ENCODE measurements at regions not wholly inside any gene's neighbourhood (a gene's known extent, or its start where the extent isn't known, plus 50 kb on each side); places are given as distances from the start of the nearest gene placed in this dataset. TPM values are rescaled to one million over a fixed set of nuclear protein-coding genes. Genes with fewer than 3 reads are reported as not detected.

- ATAC-seq (ENCODE audit: low FRiP score) = no peak
- TF ChIP-seq, protein P1, sequence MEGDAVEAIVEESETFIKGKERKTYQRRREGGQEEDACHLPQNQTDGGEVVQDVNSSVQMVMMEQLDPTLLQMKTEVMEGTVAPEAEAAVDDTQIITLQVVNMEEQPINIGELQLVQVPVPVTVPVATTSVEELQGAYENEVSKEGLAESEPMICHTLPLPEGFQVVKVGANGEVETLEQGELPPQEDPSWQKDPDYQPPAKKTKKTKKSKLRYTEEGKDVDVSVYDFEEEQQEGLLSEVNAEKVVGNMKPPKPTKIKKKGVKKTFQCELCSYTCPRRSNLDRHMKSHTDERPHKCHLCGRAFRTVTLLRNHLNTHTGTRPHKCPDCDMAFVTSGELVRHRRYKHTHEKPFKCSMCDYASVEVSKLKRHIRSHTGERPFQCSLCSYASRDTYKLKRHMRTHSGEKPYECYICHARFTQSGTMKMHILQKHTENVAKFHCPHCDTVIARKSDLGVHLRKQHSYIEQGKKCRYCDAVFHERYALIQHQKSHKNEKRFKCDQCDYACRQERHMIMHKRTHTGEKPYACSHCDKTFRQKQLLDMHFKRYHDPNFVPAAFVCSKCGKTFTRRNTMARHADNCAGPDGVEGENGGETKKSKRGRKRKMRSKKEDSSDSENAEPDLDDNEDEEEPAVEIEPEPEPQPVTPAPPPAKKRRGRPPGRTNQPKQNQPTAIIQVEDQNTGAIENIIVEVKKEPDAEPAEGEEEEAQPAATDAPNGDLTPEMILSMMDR (IDR thresholded peaks at IDR 0.05) = no peak
Observed at GRCh38 chr2:71744781-71745180, 291.4 kb downstream of the DYSF start.

DNA sequence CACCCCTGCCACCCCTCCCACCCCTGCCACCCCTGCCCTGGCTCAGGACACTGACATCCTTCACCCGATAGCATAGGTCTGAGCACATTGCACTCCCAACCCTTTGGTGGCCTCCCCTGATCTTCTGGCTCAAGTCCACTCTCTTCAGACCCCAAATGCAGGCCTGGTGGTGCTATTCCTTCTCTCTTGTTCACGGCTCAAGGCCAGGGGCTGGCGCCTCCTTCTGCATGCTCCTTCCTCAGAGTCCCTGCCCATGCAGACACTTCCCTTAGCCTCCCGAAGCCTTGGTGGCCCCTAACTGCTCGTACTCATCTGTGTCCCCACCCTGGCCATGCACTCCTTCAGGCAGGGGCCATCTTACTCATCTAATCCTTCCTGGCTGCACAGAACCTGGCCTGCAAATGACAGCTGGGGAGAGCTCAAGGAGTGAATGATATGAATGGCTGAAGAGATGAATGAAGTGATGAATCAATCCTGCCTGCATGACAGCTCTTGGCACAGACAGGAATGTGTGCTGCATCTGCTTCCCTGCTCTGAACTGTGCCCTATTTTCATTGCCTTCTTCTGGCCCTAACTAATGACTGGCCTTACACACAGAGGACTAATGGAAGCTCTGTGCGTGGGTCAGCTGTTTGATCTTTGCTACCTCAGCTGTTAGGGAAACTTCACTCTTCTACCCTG is 290.8 kb downstream of the DYSF start:
- DNase-seq (ENCODE audit: low spot score) (no peak), ATAC-seq (ENCODE audit: low FRiP score) (no peak)
- TF ChIP-seq, protein P1 (IDR thresholded peaks at IDR 0.05) = no peak

More at GRCh38 chr2:71744781-71745180, 291.4 kb downstream of the DYSF start:
- no peak for DNase-seq (ENCODE audit: low spot score)

DNA sequence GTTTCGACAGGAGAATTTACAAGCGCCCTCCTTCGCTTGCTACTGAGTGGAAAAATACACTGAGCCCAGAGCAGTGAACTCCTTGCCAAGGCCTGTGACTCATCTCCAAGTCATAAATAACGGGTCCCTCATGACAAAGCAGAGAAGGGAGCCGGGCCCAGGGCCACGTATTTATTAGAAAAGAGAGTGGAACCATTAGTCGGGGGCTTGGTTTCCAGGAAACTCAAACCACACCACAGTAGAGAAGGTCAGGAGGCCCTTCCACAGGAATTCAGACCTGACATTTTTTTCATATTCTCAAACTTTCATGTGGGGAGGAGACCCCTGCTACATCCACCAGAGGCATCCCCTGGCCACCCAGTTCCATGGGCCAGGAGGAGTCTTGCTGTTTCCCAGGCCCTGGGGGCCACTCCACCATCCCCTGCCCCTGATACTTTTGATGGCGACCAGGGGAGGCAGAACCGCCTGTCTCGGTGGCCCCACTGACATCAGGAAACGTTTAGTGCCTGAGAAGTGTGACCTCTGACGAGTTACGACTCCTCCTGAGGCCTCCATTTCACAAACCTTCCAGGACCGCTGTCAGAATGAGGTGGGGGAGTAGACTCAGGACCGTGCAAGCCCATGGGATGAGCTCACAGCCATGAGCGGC is 289.7 kb downstream of the DYSF start:
- DNase-seq (ENCODE audit: low spot score) (peak; percentile 48), ATAC-seq (ENCODE audit: low FRiP score) (peak; percentile 85)
- TF ChIP-seq, protein P1 (IDR thresholded peaks at IDR 0.05) = no peak

- no peak for DNase-seq (ENCODE audit: low spot score)
- TF ChIP-seq, protein P1 (IDR thresholded peaks at IDR 0.05) = no peak
- no peak for ATAC-seq (ENCODE audit: low FRiP score)
Observed at GRCh38 chr2:71736986-71737385, 283.6 kb downstream of the DYSF start.

DNA sequence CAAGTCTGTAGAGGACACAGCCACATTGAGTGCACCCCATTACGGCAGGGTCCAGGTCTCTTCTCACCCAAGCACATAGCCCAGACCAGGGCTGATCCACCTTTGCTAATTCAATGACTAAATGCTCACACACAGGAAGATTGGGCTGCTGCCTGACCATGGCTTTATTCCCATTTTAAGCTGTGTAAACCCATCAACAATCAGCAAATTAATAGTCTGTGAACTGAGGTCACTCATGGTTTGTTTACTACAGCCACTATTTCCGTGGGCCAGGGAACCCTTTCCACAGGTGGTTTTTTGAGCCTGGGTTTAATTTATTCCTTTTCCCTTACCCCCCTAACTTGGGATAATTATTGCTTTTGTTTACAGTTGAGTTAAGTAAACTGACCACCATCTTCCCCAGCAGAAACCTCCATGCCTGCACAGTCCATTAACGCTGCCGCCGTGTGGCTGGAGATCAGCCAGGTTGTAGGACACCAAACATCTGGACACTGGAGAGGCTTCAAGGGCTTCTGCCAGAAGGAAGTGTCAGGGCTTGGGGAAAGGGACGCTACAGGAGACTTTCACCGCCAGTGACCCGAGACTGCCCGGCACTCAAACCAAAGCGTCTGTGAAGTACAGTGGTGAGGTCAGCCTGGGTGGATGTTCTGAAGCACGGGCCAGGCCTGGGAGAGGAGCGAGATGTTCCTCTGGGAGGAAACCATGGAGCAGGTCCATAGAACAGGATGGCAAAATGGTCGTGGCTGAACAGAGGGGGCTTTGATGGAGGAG is 282.9 kb downstream of the DYSF start:
- ATAC-seq (ENCODE audit: low FRiP score) (no peak), DNase-seq (ENCODE audit: low spot score) (no peak)
- TF ChIP-seq, protein P1 (IDR thresholded peaks at IDR 0.05) = no peak

Small RNA genes lying in the stretch of these regions (small RNA-seq; reads per million reads assigned to genes)
- gene RPS20P10 = not detected

Measured in omental fat pad (tissue), 3 donors.